HEK293 (cell line): ENCODE measurements at regions not wholly inside any gene's neighbourhood (a gene's known extent, or its start where the extent isn't known, plus 50 kb on each side); places are given as distances from the start of the nearest gene placed in this dataset.

Experiments
- CTCF ChIA-PET: fragments of 350-600 bp; formaldehyde crosslinking; extraction: SDS; loops from one replicate; lab custom pipeline; 2021; ENCODE audit warnings: antibody characterized with exemption; lab: Yijun Ruan, JAX
- POLR2A ChIA-PET: fragments of 300-600 bp; formaldehyde crosslinking; extraction: SDS; loops from one replicate; lab custom pipeline; 2020; ENCODE audit warnings: antibody characterized with exemption, inconsistent platforms; lab: Yijun Ruan, JAX
- H3K27ac ChIP-seq: fragments of 200-500 bp; sonication (Bioruptor generic); 2 replicates; pipeline ENCODE4 v1.5.1; 2014; ENCODE audit warnings: low read depth, low read length, control low read depth, inconsistent platforms; ENCODE audit errors: extremely low read depth
- H3K36me3 ChIP-seq, 2 experiments: fragments of 200-500 bp in 1 of 2; sonication (Bioruptor generic) in 1 of 2; 1 replicate in 1 of 2; 2 replicates in 1 of 2; pipeline ENCODE4 v1.5.1; 2014 to 2017; ENCODE audit warnings: inconsistent platforms in 2 of 2, low read length in 2 of 2; ENCODE audit not compliant: control insufficient read depth in 2 of 2, insufficient read depth in 1 of 2
- H3K4me1 ChIP-seq: fragments of 200-500 bp; sonication (Bioruptor generic); 2 replicates; pipeline ENCODE4 v1.5.1; 2014; ENCODE audit warnings: mild to moderate bottlenecking, low read length, inconsistent platforms; ENCODE audit not compliant: control insufficient read depth, insufficient read depth
- H3K4me3 ChIP-seq: 2 replicates; pipeline ENCODE4 v1.5.1; 2011; ENCODE audit warnings: low read depth, mild to moderate bottlenecking, control low read depth, low read length, moderate library complexity
- H3K9me3 ChIP-seq: fragments of 200-500 bp; sonication (Bioruptor generic); 2 replicates; pipeline ENCODE4 v1.5.1; 2014; ENCODE audit warnings: low read depth, low read length, inconsistent platforms; ENCODE audit not compliant: control insufficient read depth, insufficient read depth
- BCL11A ChIP-seq: fragments of 450-650 bp; formaldehyde crosslinking; IDR thresholded peaks from 2 replicates; pipeline ENCODE4 v1.5.1; 2016; ENCODE audit warnings: low read depth, missing biosample characterization, missing genetic modification characterization
- KLF16 ChIP-seq: fragments of 450-650 bp; formaldehyde crosslinking; IDR thresholded peaks from 2 replicates; pipeline ENCODE4 v1.5.1; 2017; ENCODE audit warnings: missing biosample characterization, missing genetic modification characterization
- ZBTB20 ChIP-seq: fragments of 450-650 bp; formaldehyde crosslinking; IDR thresholded peaks from 2 replicates; pipeline ENCODE4 v1.5.1; 2016; ENCODE audit warnings: missing biosample characterization, missing genetic modification characterization
- ZNF138 ChIP-seq: fragments of 450-650 bp; formaldehyde crosslinking; IDR thresholded peaks from 2 replicates; pipeline ENCODE4 v1.5.1; 2016; ENCODE audit warnings: missing biosample characterization, missing genetic modification characterization, borderline replicate concordance
- ZNF169 ChIP-seq: fragments of 450-650 bp; formaldehyde crosslinking; IDR thresholded peaks from 2 replicates; pipeline ENCODE4 v1.5.1; 2016; ENCODE audit warnings: missing biosample characterization, missing genetic modification characterization
- ZNF175 ChIP-seq: fragments of 450-650 bp; formaldehyde crosslinking; IDR thresholded peaks from 2 replicates; pipeline ENCODE4 v1.5.1; 2016; ENCODE audit warnings: missing biosample characterization, missing genetic modification characterization
- ZNF23 ChIP-seq: fragments of 450-650 bp; formaldehyde crosslinking; IDR thresholded peaks from 2 replicates; pipeline ENCODE4 v1.5.1; 2016; ENCODE audit warnings: missing biosample characterization, missing genetic modification characterization, borderline replicate concordance
- ZNF354C ChIP-seq: fragments of 450-650 bp; formaldehyde crosslinking; IDR thresholded peaks from 2 replicates; pipeline ENCODE4 v1.5.1; 2016; ENCODE audit warnings: missing biosample characterization, missing genetic modification characterization, low read depth, borderline replicate concordance
- ZNF394 ChIP-seq: fragments of 450-650 bp; formaldehyde crosslinking; IDR thresholded peaks from 2 replicates; pipeline ENCODE4 v1.5.1; 2016; ENCODE audit warnings: missing biosample characterization, missing genetic modification characterization, mild to moderate bottlenecking, moderate library complexity, borderline replicate concordance
- ZNF404 ChIP-seq: fragments of 450-650 bp; formaldehyde crosslinking; IDR thresholded peaks from 2 replicates; pipeline ENCODE4 v1.5.1; 2017; ENCODE audit warnings: missing biosample characterization, missing genetic modification characterization
- ZNF473 ChIP-seq: fragments of 450-650 bp; formaldehyde crosslinking; IDR thresholded peaks from 2 replicates; pipeline ENCODE4 v1.5.1; 2017; ENCODE audit warnings: missing biosample characterization, missing genetic modification characterization
- ZNF529 ChIP-seq: fragments of 450-650 bp; formaldehyde crosslinking; IDR thresholded peaks from 2 replicates; pipeline ENCODE4 v1.5.1; 2017; ENCODE audit warnings: missing genetic modification characterization, missing biosample characterization; ENCODE audit not compliant: insufficient replicate concordance
- ZNF549 ChIP-seq: fragments of 450-650 bp; IDR thresholded peaks from 2 replicates; pipeline ENCODE4 v1.5.1; 2018; ENCODE audit warnings: missing biosample characterization, missing genetic modification characterization, mild to moderate bottlenecking, inconsistent platforms, moderate library complexity
- ZNF555 ChIP-seq: fragments of 450-650 bp; formaldehyde crosslinking; conservative IDR thresholded peaks from 2 replicates; pipeline ENCODE4 v1.5.1; 2017; ENCODE audit warnings: missing biosample characterization, mild to moderate bottlenecking, missing genetic modification characterization, inconsistent platforms
- ZNF580 ChIP-seq: fragments of 450-650 bp; formaldehyde crosslinking; IDR thresholded peaks from 2 replicates; pipeline ENCODE4 v1.5.1; 2016; ENCODE audit warnings: missing biosample characterization, missing genetic modification characterization
- ZNF585B ChIP-seq: fragments of 450-650 bp; formaldehyde crosslinking; IDR thresholded peaks from 2 replicates; pipeline ENCODE4 v1.5.1; 2016; ENCODE audit warnings: missing biosample characterization, missing genetic modification characterization
- ZNF701 ChIP-seq: fragments of 450-650 bp; formaldehyde crosslinking; IDR thresholded peaks from 2 replicates; pipeline ENCODE4 v1.5.1; 2016; ENCODE audit warnings: missing biosample characterization, missing genetic modification characterization
- ZNF747 ChIP-seq: fragments of 450-650 bp; formaldehyde crosslinking; IDR thresholded peaks from 2 replicates; pipeline ENCODE4 v1.5.1; 2016; ENCODE audit warnings: missing biosample characterization, missing genetic modification characterization
- ZNF791 ChIP-seq: fragments of 450-650 bp; formaldehyde crosslinking; IDR thresholded peaks from 2 replicates; pipeline ENCODE4 v1.5.1; 2016; ENCODE audit warnings: missing biosample characterization, missing genetic modification characterization

- Histone ChIP-seq H3K4me1 (no peaks in the 10 kb centered on the region), H3K27ac (no peak overlapping the region), H3K36me3 (no peaks in the 10 kb centered on the region), H3K4me3 (no peak overlapping the region), H3K9me3 (no peaks in the 10 kb centered on the region)
- ChIA-PET CTCF (no interaction called here), POLR2A (no interaction called here)
- TF ChIP-seq ZNF394 (tag by site-specific recombination) (no peak), ZNF169 (no peak), ZNF175 (tag by site-specific recombination) (no peak), ZNF791 (tag by site-specific recombination) (no peak), ZNF473 (no peak), ZNF555 (tag by site-specific recombination) (no peak), ZNF138 (tag by site-specific recombination) (no peak), ZBTB20 (no peak), ZNF23 (tag by site-specific recombination) (no peak), ZNF580 (tag by site-specific recombination) (no peak), BCL11A (tag by site-specific recombination) (no peak), KLF16 (no peak), ZNF549 (tag by site-specific recombination) (no peak), ZNF701 (tag by site-specific recombination) (no peak), ZNF404 (no peak), ZNF747 (no peak), ZNF354C (no peak), ZNF529 (tag by site-specific recombination) (no peak)
Observed at GRCh38 chr5:100970646-100971255, 67.7 kb upstream of the ST8SIA4 start.

GRCh38 chr5:100965291-100965690, 62.2 kb upstream of the ST8SIA4 start:
- no peaks in the 10 kb centered on the region for H3K4me1 ChIP-seq
- POLR2A ChIA-PET: no interaction called here
- no peak overlapping the region for H3K4me3 ChIP-seq
- H3K27ac ChIP-seq: no peak overlapping the region
- H3K9me3 ChIP-seq: no peaks in the 10 kb centered on the region
- no peaks in the 10 kb centered on the region for H3K36me3 ChIP-seq
- TF ChIP-seq ZNF585B: no peak
- TF ChIP-seq, all 188 proteins: peak for 0
- CTCF ChIA-PET: no interaction called here
